ENCODE measurements at regions not wholly inside any gene's neighbourhood (a gene's known extent, or its start where the extent isn't known, plus 50 kb on each side); places are given as distances from the start of the nearest gene placed in this dataset.

GRCh38 chr7:67890316-67890715 is 893.7 kb downstream of the TYW1 start:
- no peak for ATAC-seq
- no peak for DNase-seq
- WGBS, 4 donors, result 72 to 88% (median 74%) methylated on average over 10 to 12 of the region's 12 CpGs
- H3K4me1 ChIP-seq, result no peaks in the 10 kb centered on the region
- intact Hi-C loops (cut with DNase I), result no loop called here
- no peaks in the 10 kb centered on the region for H3K36me3 ChIP-seq
- H3K27me3 ChIP-seq, result no peaks in the 10 kb centered on the region
- H3K4me3 ChIP-seq, result no peak overlapping the region
- no peak overlapping the region for H3K27ac ChIP-seq
- peaks cover 0 to 22% (median 0%) of the 10 kb centered on the region in 12 donors for H3K9me3 ChIP-seq
- no peak for TF ChIP-seq POLR2A (IDR thresholded peaks at IDR 0.05)
- TF ChIP-seq, protein P1, sequence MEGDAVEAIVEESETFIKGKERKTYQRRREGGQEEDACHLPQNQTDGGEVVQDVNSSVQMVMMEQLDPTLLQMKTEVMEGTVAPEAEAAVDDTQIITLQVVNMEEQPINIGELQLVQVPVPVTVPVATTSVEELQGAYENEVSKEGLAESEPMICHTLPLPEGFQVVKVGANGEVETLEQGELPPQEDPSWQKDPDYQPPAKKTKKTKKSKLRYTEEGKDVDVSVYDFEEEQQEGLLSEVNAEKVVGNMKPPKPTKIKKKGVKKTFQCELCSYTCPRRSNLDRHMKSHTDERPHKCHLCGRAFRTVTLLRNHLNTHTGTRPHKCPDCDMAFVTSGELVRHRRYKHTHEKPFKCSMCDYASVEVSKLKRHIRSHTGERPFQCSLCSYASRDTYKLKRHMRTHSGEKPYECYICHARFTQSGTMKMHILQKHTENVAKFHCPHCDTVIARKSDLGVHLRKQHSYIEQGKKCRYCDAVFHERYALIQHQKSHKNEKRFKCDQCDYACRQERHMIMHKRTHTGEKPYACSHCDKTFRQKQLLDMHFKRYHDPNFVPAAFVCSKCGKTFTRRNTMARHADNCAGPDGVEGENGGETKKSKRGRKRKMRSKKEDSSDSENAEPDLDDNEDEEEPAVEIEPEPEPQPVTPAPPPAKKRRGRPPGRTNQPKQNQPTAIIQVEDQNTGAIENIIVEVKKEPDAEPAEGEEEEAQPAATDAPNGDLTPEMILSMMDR (IDR thresholded peaks at IDR 0.05), result no peak

- Histone ChIP-seq H3K27me3 (peaks cover 0 to 9% (median 0%) of the 10 kb centered on the region in 9 donors), H3K9me3 (peaks cover 0 to 4% (median 0%) of the 10 kb centered on the region in 12 donors), H3K4me3 (no peak overlapping the region), H3K4me1 (no peaks in the 10 kb centered on the region), H3K36me3 (no peaks in the 10 kb centered on the region), H3K27ac (no peak overlapping the region)
- DNase-seq (no peak), ATAC-seq (no peak)
- intact Hi-C loops (cut with DNase I), result no loop called here
- TF ChIP-seq, protein P1 (IDR thresholded peaks at IDR 0.05), result no peak
- TF ChIP-seq POLR2A (IDR thresholded peaks at IDR 0.05), result no peak
- WGBS, 4 donors, result 80 to 91% (median 90%) methylated on average over 6 of the region's 6 CpGs
Measured at GRCh38 chr7:67894746-67895145, 898.1 kb downstream of the TYW1 start.

DNA sequence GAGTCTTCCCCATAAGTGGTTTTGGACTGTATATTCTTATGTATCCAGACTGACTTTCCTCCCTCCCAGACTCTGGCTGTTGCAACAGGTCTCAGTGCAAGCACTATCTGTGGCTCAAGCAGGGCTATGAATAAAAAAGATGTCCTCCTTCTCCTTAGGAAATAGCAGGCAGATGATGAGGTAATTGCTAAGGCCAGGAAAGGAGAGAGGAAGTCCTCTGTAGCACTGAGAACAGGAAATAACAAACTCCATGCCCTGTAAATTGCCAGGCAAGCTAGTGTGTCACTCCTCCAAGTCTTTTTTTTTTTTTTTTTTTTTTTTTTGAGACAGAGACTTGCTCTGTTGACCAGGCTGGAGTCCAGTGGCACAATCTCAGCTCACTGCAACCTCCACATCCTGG is 900.1 kb downstream of the TYW1 start:
- ATAC-seq, result no peak
- TF ChIP-seq, protein P1 (IDR thresholded peaks at IDR 0.05), result no peak
- TF ChIP-seq POLR2A (IDR thresholded peaks at IDR 0.05), result no peak
- intact Hi-C loops (cut with DNase I), result no loop called here

DNA sequence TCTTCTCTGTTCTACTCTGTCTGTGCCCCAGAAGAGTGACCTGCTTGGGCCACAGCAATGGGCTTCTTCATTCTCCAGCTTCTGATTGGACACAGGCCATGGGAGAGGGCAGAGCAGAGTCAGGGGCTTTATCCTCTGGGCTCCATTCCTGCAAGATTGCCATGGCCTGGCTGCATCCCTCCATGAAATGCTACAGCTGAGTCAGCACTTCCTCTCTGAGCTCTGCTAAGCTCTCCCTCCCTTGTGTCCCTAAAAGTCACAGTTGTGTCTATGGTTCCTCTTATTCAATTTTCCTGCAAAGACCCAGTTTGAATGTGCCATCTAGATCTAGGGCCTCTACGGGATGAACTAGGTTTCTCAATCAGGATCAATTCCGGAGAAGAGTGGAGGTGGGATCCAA is 903.8 kb downstream of the TYW1 start:
- ATAC-seq (no peak), DNase-seq (no peak)
- Histone ChIP-seq H3K4me3 (no peak overlapping the region), H3K4me1 (no peaks in the 10 kb centered on the region), H3K9me3 (no peaks in the 10 kb centered on the region), H3K27ac (no peak overlapping the region), H3K27me3 (peaks cover 0 to 9% (median 0%) of the 10 kb centered on the region in 9 donors), H3K36me3 (no peaks in the 10 kb centered on the region)
- TF ChIP-seq POLR2A (IDR thresholded peaks at IDR 0.05), result no peak
- TF ChIP-seq, protein P1 (IDR thresholded peaks at IDR 0.05), result no peak
- WGBS, 4 donors, result 43 to 100% (median 83%) methylated on average over 2 of the region's 2 CpGs
- intact Hi-C loops (cut with DNase I), result no loop called here

More for the DNA sequence above, 900.1 kb downstream of the TYW1 start:
- H3K27me3 ChIP-seq, result peaks cover 0 to 9% (median 0%) of the 10 kb centered on the region in 9 donors
- no peak for DNase-seq
- no peaks in the 10 kb centered on the region for H3K36me3 ChIP-seq
- H3K9me3 ChIP-seq, result no peaks in the 10 kb centered on the region
- no peak overlapping the region for H3K27ac ChIP-seq
- no peaks in the 10 kb centered on the region for H3K4me1 ChIP-seq
- H3K4me3 ChIP-seq, result no peak overlapping the region
